Fibroblast of mammary gland (primary cell): ENCODE measurements at regions not wholly inside any gene's neighbourhood (a gene's known extent, or its start where the extent isn't known, plus 50 kb on each side); places are given as distances from the start of the nearest gene placed in this dataset.

Source experiments
- DNase-seq: peaks from one replicate; pipeline ENCODE4 v3.0.0-alpha.2; 2010; ENCODE audit warnings: low read depth
- H3K4me3 ChIP-seq: 2 replicates; pipeline ENCODE4 v1.5.1; 2011; ENCODE audit warnings: low read depth, mild to moderate bottlenecking, low read length, moderate library complexity; ENCODE audit not compliant: control insufficient read depth
- CTCF ChIP-seq: conservative IDR thresholded peaks from 2 replicates; pipeline ENCODE4 v1.5.1; 2011; ENCODE audit warnings: low read depth, low read length, inconsistent platforms; ENCODE audit not compliant: control insufficient read depth, insufficient read depth

- TF ChIP-seq CTCF = no peak
- no peak overlapping the region for H3K4me3 ChIP-seq
- no peak for DNase-seq
Observed at GRCh38 chr18:78586586-78586985, 393.0 kb upstream of the SALL3 start.

- no peak for DNase-seq
- no peak for TF ChIP-seq CTCF
- no peak overlapping the region for H3K4me3 ChIP-seq
Observed at GRCh38 chr18:78587096-78587495, 392.5 kb upstream of the SALL3 start.

GRCh38 chr18:78587626-78588600 is 391.7 kb upstream of the SALL3 start:
- no peak for TF ChIP-seq CTCF
- DNase-seq = no peak
- no peak overlapping the region for H3K4me3 ChIP-seq

GRCh38 chr18:78589916-78590437 is 389.6 kb upstream of the SALL3 start:
- no peak for DNase-seq
- H3K4me3 ChIP-seq = no peak overlapping the region
- no peak for TF ChIP-seq CTCF

- no peak for DNase-seq
- no peak for TF ChIP-seq CTCF
- H3K4me3 ChIP-seq = no peak overlapping the region
Observed at GRCh38 chr18:78595453-78595852, 384.2 kb upstream of the SALL3 start.

- DNase-seq = no peak
- TF ChIP-seq CTCF = no peak
- no peak overlapping the region for H3K4me3 ChIP-seq
Observed at GRCh38 chr18:78595924-78596573, 383.6 kb upstream of the SALL3 start.
